HG03196 (cell line): ENCODE measurements at regions not wholly inside any gene's neighbourhood (a gene's known extent, or its start where the extent isn't known, plus 50 kb on each side); places are given as distances from the start of the nearest gene placed in this dataset.

Experiments
- ATAC-seq: cut with Tn5 transposase; IDR thresholded peaks from one replicate; pipeline ENCODE4 v1.9.1; 2021; ENCODE audit not compliant: unreplicated experiment

DNA sequence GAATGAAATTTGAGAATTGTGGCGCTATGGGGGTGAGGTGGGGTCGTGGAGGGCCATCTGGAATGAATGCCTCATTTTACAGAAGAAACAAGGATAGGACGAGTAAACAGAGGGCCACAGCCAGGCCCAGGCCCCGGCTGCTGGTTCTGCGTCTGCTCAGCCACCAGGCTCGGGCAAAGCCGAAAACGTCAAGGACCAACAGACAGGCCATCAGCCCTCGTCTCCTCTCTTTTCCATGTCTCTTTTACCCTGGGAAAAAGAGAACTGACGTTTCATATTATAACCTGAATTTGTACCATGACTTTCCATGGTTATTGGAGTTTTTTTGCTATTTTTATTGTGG is 212.4 kb upstream of the ARID1B start:
- ATAC-seq, result no peak

DNA sequence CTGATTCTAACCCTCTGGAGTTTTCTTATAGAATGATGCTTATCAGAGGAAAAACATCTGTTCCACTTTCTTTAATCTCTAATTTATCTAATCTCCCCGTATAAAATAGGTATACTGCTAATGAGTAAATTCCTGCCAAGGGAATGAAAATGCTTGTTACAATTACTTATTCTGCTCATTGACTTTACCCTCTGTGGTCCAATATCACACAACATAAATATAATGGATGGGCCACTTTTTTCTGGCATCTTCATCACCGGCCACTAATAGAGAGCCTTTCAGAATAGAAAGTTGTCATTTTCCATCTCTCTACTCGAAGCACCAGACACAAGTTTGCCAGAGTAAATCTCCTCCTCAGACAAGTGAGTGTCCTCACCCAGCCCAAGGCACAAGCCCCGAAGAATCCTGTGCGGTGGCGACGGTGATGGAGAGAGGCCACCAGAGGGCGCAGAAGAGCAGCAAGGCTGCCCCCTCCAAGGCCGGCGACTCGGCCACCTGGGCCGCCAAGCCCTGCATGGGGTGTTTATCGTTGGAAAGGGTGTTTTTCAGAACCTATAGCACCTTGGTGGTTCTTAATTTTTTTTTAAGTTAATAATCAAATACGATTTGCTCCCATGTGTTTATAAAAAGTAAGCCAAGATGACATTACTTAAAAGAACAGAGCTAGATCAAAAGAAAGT is 212.9 kb upstream of the ARID1B start:
- peak; percentile 91 for ATAC-seq

DNA sequence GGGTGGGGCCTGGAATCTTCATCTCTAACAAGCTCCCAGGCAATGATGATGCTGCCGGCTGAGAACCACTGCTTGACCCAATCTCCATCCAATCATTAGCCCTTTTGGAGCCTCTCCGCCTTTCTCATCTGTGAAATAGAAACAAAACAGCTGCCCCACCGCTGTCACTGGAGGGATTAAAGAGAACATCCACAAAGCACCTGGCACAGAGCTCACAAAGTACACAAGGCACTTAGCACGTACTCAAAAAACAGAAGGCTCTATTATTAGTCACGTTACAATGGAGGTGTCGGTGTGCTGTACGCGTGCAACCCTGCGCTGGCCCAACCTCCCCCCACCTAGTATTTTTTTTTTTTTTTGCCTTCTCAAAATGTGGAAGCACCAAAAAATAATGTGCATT is 213.5 kb upstream of the ARID1B start:
- ATAC-seq, result no peak

DNA sequence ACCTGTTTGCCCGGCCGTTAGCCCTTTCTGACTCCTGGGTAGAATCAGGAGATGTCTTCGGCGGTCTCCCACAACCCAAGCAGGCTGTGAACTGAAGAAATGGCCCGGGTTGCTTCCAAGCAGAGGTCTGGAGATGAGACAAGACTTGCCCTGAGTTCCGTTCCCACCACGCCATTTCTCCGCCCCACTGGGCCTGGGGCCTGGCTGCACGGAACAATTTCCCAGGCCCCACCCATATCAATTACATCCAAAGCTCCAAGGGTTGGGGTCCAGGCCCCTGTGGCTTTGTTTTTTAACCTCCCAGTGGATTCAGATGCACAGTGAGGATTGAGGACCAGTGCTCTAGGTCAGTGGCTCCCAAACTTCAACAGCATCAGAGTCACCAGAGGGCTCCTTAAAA is 214.5 kb upstream of the ARID1B start:
- ATAC-seq, result no peak

DNA sequence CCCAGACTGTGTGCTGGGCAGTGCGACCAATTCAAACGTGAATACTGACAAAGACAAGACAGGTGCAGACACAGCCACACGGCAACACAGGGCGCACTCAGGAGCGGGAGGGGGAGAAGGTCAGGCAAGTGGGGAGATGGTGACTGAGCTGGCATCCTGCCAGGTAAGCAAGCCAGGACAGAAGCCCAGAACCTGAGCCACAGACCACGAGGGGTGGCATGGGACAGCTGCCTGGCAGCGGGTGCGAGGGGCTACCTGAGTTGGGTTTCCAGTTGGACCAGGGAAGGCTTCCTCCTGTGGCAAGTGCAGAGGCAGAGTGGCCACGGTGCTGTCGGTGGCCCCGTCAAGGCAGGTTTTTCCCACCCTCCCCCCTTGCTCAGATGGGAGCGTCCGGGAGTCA is 215.2 kb upstream of the ARID1B start:
- no peak for ATAC-seq

DNA sequence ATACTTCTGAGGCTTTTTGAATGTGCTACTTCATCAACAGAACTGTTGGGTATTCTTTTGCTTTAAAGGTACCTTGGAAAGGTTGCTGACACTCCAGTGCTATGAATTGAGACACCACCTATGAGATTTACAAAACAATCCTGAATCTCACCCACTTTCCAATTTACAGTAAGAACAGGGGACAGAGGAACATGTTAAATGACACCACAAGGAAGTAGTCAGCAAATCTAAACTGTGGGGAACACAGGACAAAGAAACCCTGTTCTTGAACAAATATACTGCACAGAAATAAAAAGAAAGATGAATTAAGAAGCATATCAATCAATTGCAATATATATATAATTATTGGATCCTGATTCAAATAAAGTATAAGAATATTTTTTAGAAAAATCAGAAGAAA is 216.7 kb upstream of the ARID1B start:
- ATAC-seq, result no peak

DNA sequence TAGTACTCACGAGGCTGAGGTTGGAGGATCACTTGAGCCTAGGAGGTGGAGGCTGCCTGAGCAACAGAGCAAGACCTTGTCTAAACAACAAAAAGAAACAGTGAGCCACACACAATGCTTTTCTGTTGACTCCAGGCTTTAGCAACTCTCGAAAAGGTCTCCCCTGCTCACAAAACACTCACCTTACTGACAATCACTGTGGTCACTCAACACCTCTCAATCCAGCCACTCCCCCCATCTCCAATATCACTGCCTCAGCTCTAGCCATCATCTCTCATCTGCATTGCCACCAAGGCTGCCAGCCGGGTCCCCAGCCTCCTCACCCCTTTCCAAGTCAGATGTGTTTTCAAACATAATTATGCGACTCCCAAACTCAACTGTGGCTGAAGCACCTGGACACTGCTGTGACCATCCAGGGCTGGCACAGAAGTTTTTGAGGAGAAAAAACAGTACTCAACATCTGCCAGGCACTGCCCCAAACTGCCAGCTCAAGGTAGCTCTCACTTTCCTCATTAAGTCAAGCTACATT is 218.0 kb upstream of the ARID1B start:
- ATAC-seq, result no peak

DNA sequence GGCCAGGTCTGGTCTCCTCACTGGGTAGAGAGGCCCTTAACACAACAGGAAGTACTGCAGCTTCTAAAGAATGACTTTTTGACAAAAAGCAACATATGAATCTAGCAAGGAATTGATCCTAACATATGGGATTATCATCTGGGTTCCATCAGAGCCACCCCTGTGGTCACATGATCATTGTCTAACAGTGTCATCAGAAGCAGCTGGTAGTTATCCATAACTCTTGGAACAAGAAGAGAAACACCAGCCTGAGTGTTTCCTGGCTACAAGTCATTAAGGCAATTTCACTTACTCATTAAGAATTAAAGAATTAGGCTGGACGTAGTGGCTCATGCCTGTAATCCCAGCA is 219.3 kb upstream of the ARID1B start:
- no peak for ATAC-seq

DNA sequence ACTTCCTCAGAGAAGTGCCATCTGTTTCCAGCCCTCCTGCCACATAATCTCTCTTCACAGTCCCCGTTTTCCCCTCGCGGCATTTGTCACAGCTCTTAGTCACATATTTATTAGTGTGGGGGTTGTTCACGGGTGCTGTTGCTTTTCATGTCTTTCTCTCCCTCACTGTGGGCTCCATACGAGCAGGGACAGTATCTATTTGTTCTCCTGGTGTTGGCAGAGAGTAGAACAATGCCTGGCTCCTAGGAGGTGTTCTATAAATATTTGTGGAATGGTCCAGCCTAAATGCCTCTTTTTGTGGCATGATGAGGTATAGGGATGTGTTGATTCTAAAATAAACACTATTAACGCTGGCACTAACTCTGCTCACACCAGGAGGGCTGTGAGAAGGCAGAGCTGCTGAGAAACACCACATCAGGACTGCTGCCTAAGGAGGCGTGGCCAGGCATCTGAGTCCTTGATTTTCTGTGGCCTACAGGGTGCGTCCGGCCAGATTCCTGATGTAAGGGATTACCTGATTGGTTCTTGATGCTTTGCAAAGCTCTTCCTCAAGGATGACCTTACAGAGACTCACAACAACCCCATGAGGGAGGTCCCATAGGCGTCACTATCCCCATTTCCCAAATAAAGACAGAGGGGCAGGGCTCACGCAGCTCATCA is 219.8 kb upstream of the ARID1B start:
- no peak for ATAC-seq

DNA sequence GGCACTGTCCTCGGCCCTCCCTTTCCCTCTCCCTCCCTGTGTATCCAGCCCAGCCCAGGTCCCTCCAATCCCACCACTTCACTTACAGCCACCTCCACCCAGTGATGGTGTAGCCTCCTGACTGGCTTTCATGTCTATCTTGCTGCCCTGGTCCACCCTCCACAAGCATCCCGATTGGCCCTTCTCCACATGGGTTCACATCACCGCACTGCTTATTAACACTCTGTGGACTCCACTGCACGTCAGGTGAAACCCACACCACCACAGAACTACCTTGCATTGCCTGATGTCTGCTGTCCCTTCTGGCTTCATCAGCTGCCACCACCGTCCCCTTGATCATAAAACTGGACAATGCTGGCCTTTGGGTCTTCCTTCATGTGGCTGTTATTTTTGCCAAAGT is 220.4 kb upstream of the ARID1B start:
- no peak for ATAC-seq

DNA sequence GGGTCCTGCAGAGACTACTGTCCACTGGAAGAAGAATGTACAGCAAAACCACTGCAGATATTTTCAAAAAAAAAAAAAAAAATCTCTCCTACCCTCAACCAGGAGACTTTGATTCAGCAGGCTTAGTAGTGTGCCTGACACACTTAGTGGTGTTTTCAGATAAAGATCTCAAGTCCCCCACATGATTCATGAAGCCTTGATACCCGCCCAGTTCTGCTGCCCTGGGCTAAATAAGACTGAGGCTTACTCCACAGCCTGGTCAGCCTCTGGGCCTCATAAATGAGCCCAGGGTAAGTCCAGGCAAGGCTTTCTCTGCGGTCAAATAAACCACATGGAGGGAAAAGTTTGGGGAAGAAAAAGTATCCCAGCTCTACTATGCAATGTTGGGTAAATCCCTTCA is 222.1 kb upstream of the ARID1B start:
- ATAC-seq, result no peak

DNA sequence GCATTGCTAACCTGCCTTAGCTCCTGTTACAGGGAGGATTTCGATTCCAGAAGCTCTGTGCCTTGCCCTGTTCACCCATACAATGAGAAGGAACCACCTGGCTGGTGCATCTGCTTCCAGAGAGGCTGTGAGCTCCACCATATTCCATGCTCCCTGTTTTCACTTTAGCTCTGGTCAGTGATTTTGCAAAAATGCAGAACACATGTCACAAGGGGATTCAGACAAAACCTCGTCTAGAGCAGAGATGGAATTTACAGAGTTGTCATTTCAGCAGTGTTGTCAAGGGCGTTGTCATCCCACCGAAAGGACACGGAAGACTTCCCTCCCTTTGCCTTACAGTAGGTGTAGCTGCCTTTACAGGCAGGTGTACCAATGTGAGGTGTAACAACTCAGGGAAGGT is 223.0 kb upstream of the ARID1B start:
- ATAC-seq, result no peak

DNA sequence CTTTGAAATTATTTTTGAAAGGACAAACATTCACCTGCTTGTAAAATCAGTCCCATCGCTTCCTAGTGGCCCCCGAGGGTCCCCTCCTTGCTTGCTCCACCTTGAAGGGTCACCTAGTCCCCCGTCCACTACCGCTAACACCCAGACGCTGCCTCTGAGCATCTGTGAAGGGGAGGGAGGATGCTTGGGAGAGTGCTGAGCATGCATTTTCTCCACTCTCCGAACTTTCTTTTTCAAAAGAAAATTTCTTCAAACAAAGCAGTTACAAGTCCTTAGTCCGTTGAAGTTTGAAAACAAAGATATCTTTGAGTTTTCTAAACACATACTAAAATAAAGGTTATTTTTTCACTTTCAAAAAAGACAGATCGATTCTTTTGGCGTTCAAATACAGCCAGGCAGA is 224.3 kb upstream of the ARID1B start:
- no peak for ATAC-seq

DNA sequence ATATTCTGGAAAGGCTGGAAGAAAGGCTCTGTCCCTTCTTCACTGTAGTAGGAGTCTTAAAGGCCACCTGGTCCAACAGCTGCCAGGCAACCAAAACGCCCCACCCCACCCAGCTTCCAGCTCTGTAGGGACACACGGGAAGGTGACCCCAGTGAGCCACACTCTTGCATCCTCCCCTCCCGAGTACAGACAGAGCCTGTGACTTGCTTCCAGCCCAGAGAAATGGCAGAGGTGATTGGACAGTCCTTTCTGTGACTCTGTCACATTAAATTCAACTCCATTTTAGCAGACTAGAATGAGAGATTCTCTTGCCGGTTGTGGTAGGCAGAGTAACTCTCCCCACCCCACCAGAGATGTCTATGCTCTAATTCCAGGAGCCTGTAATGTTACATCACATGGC is 226.2 kb upstream of the ARID1B start:
- ATAC-seq, result no peak

DNA sequence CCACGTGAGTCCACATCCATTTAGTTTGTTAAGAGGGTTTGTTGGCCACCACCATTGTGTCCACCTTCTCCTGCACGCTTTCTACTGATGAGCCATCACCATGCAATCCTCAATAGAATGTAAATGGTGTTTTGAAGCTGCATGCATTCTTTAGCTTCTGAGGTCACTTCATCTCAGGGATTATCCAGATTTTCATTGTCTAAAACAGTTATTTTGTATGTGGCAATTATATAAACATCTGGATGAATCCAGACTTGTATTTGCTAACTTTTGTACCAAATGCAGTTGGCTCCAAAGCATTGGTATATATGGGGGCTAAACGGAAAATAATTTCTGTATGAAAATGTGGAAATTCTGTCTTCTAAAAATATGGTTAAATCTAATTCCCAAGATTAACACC is 231.2 kb upstream of the ARID1B start:
- ATAC-seq, result no peak

DNA sequence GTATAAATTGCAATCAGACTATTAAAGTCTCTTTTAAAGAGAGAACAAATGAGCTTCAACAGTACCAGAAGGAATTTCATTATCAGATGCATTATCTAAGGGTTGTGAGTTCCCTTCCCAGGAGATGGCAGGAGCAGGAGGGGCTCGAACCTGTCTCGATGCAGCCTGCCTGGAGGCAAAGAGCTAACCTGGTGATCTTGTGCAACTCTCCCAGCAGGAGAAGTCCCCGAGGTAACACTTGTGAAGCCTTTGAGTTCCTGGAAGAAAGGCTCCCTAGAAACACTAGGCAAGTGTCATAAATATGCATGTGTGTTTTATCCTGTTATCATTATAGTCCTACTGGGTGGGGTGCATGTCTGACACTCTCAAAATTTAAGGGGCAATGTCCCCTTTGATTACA is 232.2 kb upstream of the ARID1B start:
- no peak for ATAC-seq

DNA sequence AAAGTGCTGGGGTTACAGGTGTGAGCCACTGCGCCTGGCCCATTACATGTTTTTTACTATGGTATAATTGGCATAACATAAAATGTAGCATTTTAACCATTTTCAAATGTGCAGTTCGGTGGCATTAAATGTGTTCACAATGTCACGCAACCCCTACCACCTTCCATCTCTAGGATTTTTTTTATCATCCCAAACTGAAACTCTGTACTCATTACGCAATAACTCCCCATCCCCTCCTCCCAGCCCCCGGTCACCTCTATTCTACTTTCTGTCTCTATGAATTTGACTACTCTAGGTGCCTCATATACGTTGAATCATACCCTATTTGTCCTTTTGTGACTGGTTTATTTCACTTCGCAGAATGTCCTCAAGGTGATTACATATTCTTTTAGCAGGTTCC is 233.1 kb upstream of the ARID1B start:
- ATAC-seq, result no peak

DNA sequence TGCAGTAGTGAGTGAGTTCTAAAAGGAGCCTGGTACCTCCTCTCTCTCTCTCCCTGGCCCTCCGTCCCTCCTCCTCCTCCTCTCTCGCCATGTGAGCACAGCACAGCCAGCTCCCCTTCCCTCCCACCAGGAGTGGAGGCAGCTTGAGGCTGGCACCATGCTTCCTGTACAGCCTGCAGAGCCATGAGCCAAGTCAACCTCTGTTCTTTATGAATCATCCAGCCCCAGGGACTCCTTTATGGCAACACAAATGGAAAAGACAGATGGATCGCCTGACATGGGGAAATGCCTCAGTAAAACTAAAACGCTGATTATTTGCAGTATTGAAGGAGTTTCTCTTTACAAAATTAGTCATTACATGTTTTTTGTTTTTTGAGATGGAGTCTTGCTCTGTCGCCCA is 233.7 kb upstream of the ARID1B start:
- no peak for ATAC-seq

DNA sequence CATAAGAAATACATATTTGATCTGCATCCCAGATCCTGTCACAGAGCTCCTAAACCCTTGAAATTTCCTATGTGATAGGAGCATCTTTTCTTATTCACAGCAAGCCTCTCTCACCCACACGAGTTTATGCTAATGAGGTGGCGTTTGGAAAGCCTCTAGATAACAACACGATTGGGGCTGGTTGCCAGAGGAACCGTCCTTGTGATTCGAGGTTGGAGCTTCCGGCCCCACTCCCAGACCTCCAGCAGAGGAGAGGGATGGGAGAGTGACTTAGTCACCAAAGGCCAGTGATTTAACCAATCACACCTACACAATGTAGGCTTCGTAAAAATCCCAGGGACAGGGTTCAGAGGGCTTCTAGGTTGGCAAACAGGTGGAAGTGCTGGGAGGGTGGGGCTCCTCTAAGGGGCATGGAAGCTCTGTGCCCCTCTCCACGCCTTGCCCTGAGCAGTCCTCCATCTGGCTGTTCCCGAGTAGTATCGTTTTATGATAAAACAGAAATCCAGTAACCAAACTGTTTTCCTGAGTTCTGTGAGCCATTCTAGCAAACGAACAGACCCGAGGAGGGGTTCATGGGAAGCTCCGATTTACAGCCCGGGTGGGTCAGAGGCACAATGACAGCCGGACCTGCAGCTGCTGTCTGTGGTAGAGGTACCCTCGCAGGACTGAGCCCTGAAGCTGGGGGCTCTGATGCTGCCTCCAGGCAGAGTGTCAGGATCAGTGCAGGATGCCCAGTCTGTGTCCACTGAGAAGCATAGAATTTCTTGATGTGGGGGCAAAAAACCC is 238.1 kb upstream of the ARID1B start:
- no peak for ATAC-seq

DNA sequence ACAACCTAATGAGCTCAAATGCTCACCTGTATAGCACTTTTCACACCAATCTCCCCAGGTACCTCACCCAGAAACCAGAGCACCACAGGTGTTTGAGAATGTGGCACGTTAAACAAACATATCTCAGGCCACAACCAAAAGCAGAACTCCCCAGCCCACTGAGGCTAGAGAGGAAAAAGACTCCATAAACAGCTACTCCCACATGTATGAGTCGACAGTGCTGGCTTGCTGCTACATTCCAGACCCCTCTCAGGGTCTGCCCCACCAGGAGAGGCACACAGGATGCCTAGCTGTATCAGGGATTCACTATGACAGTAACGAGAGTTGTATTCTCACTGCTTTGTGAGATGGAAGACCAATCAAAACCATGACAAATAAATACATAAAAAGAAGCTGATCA is 242.6 kb upstream of the ARID1B start:
- no peak for ATAC-seq

DNA sequence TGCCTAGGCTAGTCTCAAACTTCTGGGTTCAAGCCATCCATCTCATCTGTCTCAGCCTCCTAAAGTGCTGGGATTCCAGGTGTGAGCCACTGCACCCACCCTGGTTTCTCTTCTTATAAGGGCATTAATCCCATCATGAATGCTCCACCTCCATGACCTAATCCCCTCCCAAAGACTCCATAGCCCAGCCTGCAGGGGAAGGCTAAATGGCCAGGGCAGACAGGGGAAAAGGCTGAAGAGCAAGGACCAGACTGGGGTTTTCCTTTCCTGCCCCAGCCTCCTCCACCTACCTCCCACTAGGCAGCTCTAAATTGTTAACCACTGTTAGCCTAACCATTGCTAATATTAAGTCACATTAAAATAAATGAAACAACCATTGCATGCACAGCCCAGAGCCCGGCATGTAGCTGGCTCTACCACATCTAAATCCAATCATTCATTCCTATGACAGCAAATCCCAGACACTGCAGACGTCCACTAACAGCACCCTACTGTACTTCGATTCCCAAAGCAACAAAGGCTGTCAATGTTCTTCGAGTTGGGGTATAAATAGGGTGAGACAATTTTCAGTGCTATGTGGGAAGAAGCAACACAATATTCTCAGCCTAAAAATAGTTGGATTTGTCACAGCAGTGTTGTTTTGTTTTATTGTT is 243.2 kb upstream of the ARID1B start:
- no peak for ATAC-seq

DNA sequence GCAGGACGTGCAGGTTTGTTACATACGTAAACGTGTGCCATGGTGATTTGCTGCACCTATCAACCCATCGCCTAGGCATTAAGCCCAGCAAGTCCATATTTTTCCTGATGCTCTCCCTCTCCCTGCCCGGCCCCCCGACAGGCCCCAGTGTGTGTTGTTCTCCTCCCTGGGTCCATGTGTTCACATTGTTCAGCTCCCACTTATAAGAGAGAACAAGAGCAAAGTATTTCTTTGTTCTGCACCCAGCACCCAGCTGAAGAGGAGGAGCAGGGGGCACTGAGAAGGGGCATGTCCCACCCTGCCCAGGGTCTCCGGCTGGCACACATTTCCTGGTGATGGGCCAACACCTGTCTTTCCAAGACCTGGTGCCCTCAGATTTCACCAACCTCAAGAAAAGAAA is 251.1 kb upstream of the ARID1B start:
- no peak for ATAC-seq
